GM04504 (cell line): ENCODE measurements at regions not wholly inside any gene's neighbourhood (a gene's known extent, or its start where the extent isn't known, plus 50 kb on each side); places are given as distances from the start of the nearest gene placed in this dataset.
A peak's percentile ranks its signal among the peaks of the same experiment; 100 is the strongest.
"Not testable (repeated sequence)": the region's sequence is repeated elsewhere in the genome, so short reads cannot be mapped to it uniquely, and the experiment has no call there.

Source experiments
- DNase-seq: peaks from one replicate; pipeline ENCODE4 v3.0.0-alpha.2; 2012; ENCODE audit warnings: low read depth

- DNase-seq: no peak
These were observed 87.7 kb downstream of the DCK start for GRCh38 chr4:71081192-71081591.

- DNase-seq: no peak
These were observed 100.3 kb downstream of the DCK start for GRCh38 chr4:71093745-71094144.

- DNase-seq: no peak
These were observed 100.8 kb downstream of the DCK start for GRCh38 chr4:71094201-71094600.

- no peak for DNase-seq
These were observed 101.7 kb downstream of the DCK start for GRCh38 chr4:71095141-71095540.

- no peak for DNase-seq
These were observed 102.1 kb downstream of the DCK start for GRCh38 chr4:71095545-71095944.

- no peak for DNase-seq
These were observed 114.3 kb downstream of the DCK start for GRCh38 chr4:71107726-71108125.

- no peak for DNase-seq
These were observed 117.0 kb downstream of the DCK start for GRCh38 chr4:71110499-71110898.

GRCh38 chr4:71111133-71111532 lies 117.7 kb downstream of the DCK start:
- not testable (repeated sequence) for DNase-seq

- DNase-seq: no peak
These were observed 119.8 kb downstream of the DCK start for GRCh38 chr4:71113294-71113693.

GRCh38 chr4:71120831-71121524 lies 127.5 kb downstream of the DCK start:
- no peak for DNase-seq

GRCh38 chr4:71123951-71124350 lies 130.5 kb downstream of the DCK start:
- no peak for DNase-seq

GRCh38 chr4:71125137-71125536 lies 131.7 kb downstream of the DCK start:
- DNase-seq: no peak

- DNase-seq: peak; percentile 59
These were observed 133.3 kb downstream of the DCK start for GRCh38 chr4:71126719-71127118.

GRCh38 chr4:71130827-71131603 lies 137.6 kb downstream of the DCK start:
- DNase-seq: peak; percentile 58

- no peak for DNase-seq
These were observed 139.0 kb downstream of the DCK start for GRCh38 chr4:71132486-71132885.

- DNase-seq: no peak
These were observed 140.0 kb downstream of the DCK start for GRCh38 chr4:71133491-71133890.

GRCh38 chr4:71136071-71136470 lies 142.6 kb downstream of the DCK start:
- no peak for DNase-seq

- DNase-seq: no peak
These were observed 144.7 kb downstream of the DCK start for GRCh38 chr4:71138007-71138615.

- no peak for DNase-seq
These were observed 147.1 kb downstream of the DCK start for GRCh38 chr4:71140563-71140962.

GRCh38 chr4:71141125-71141524 lies 147.7 kb downstream of the DCK start:
- no peak for DNase-seq

- DNase-seq: no peak
These were observed 153.8 kb downstream of the DCK start for GRCh38 chr4:71147261-71147660.

- DNase-seq: no peak
These were observed 155.1 kb downstream of the DCK start for GRCh38 chr4:71148545-71148944.

GRCh38 chr4:71151054-71151453 lies 157.6 kb downstream of the DCK start:
- no peak for DNase-seq
